Neural progenitor cell (in vitro differentiated cells): ENCODE measurements at regions not wholly inside any gene's neighbourhood (a gene's known extent, or its start where the extent isn't known, plus 50 kb on each side); places are given as distances from the start of the nearest gene placed in this dataset.

ENCODE experiments used
- DNase-seq: peaks from one replicate; pipeline ENCODE4 v3.0.0-alpha.2; 2016; ENCODE audit warnings: low spot score
- H2AFZ ChIP-seq: fragments of 200-600 bp; sonication (generic); replicated peaks from 2 replicates; pipeline ENCODE4 v1.6.1; 2016; ENCODE audit warnings: antibody characterized with exemption
- H3F3A ChIP-seq: fragments of 200-600 bp; sonication (generic); 2 replicates; pipeline ENCODE4 v1.6.1; 2016; ENCODE audit warnings: antibody characterized with exemption, low read depth
- H3K27ac ChIP-seq: fragments of 200-600 bp; sonication (generic); 2 replicates; pipeline ENCODE4 v1.5.1; 2016; ENCODE audit warnings: mild to moderate bottlenecking
- H3K27me3 ChIP-seq: fragments of 200-600 bp; sonication (generic); 2 replicates; pipeline ENCODE4 v1.6.1; 2016; ENCODE audit warnings: mild to moderate bottlenecking, moderate library complexity
- H3K36me3 ChIP-seq: fragments of 200-600 bp; sonication (generic); 2 replicates; pipeline ENCODE4 v1.5.1; 2016
- H3K4me1 ChIP-seq: fragments of 200-600 bp; sonication (generic); 2 replicates; pipeline ENCODE4 v1.6.1; 2016; ENCODE audit warnings: mixed run types
- H3K4me2 ChIP-seq: fragments of 200-600 bp; sonication (generic); 2 replicates; pipeline ENCODE4 v1.6.1; 2016
- H3K4me3 ChIP-seq: fragments of 200-600 bp; sonication (generic); 2 replicates; pipeline ENCODE4 v1.5.1; 2016
- H3K79me2 ChIP-seq: fragments of 200-600 bp; sonication (generic); 2 replicates; pipeline ENCODE4 v1.6.1; 2016; ENCODE audit warnings: low read depth
- H3K9ac ChIP-seq: fragments of 200-600 bp; sonication (generic); 2 replicates; pipeline ENCODE4 v1.6.1; 2016
- H3K9me3 ChIP-seq: fragments of 200-600 bp; sonication (generic); 2 replicates; pipeline ENCODE4 v1.5.1; 2016; ENCODE audit warnings: low read depth
- H4K20me1 ChIP-seq: fragments of 200-600 bp; sonication (generic); 2 replicates; pipeline ENCODE4 v1.6.1; 2016; ENCODE audit warnings: low read depth
- H3K27ac Mint-ChIP-seq: 3 replicates; pipeline ENCODE4 v1.8.0; 2021; ENCODE audit warnings: mixed read lengths
- H3K27me3 Mint-ChIP-seq: 2 replicates; pipeline ENCODE4 v1.8.0; 2022; ENCODE audit warnings: low read depth, mild to moderate bottlenecking, inconsistent platforms, moderate library complexity, mixed read lengths; ENCODE audit not compliant: insufficient read depth
- H3K36me3 Mint-ChIP-seq: 3 replicates; pipeline ENCODE4 v1.8.0; 2021; ENCODE audit warnings: mixed read lengths
- H3K4me1 Mint-ChIP-seq: 3 replicates; pipeline ENCODE4 v1.8.0; 2021; ENCODE audit warnings: mixed read lengths
- H3K4me3 Mint-ChIP-seq: 3 replicates; pipeline ENCODE4 v1.8.0; 2021; ENCODE audit warnings: mild to moderate bottlenecking, moderate library complexity, mixed read lengths
- H3K9me3 Mint-ChIP-seq: 3 replicates; pipeline ENCODE4 v1.8.0; 2020; ENCODE audit warnings: mixed read lengths
- EZH2 ChIP-seq: fragments of 200-600 bp; sonication (generic); IDR thresholded peaks from 2 replicates; pipeline ENCODE4 v1.6.1; 2017; ENCODE audit warnings: antibody characterized with exemption, mild to moderate bottlenecking, moderate library complexity
- EZH2phosphoT487 ChIP-seq: fragments of 200-600 bp; sonication (generic); IDR thresholded peaks from 2 replicates; pipeline ENCODE4 v1.6.1; 2017; ENCODE audit warnings: antibody characterized with exemption
- TF ChIP-seq, protein P1 (sequence below): fragments of 200-600 bp; sonication (generic); IDR thresholded peaks from 2 replicates; pipeline ENCODE4 v1.5.1; 2017; ENCODE audit warnings: antibody characterized with exemption, mild to moderate bottlenecking

DNA sequence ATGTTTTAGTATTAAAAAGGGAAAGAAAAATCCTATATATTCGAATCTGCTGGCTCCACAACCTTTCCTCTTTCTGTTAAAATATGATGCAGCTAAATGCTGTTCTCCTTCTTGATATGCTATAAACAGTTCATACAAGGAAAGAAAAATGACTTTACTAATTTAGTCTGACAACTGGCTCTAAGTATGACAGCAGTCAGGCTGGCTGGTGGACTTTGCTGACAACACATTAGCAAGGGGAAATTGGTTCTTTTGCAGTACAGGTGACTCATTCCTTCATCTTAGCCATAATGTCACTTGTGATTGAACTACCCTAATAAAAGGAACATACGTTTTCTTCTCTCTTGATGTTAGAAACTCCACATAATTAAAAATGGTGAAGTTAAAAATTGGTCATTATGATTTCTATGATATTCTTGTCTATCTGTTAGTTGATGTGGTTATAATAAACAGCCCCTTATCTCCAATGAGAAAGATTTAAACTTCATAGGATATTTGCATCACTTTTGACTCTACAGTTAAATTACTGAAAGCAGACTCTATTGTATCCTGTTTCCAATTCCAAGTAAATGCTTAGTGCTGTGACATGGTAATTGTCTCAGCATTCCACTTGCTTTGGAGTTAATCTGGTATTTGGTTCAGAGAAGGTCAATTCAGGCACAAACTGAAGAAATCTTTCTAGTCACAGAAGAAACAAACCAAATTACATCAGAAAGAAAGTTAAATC is 315.3 kb upstream of the GULP1 start:
- no peak overlapping the region for H3K4me3 Mint-ChIP-seq

DNA sequence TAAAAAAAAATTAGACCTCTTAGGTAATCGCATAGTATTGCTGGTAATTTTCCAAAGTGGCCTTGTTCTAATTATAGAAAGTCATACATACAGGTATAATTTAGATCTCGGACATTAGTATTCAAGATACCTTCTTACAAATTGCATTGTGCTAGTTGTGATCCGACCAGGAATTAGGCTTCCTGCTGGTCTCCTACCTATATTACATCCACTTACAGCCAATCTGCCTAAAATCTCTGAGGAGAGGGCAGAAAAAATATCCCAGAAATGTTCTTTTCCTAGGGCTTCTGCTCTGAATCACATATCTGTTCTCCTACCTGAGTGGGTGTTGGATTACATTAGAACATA is 314.7 kb upstream of the GULP1 start:
- no peaks in the 10 kb centered on the region for H3K36me3 Mint-ChIP-seq
- Histone ChIP-seq H3K4me1 (peaks cover 24% of the 10 kb centered on the region), H3K9ac (no peak overlapping the region), H4K20me1 (no peaks in the 10 kb centered on the region), H3F3A (peaks cover 9% of the 10 kb centered on the region), H3K36me3 (no peaks in the 10 kb centered on the region), H3K4me2 (peak overlapping the region; percentile 46), H3K27me3 (no peaks in the 10 kb centered on the region), H2AFZ (no peak overlapping the region), H3K79me2 (no peaks in the 10 kb centered on the region), H3K9me3 (no peaks in the 10 kb centered on the region), H3K4me3 (no peak overlapping the region), H3K27ac (peak overlapping the region; percentile 30)
- TF ChIP-seq, protein P1, sequence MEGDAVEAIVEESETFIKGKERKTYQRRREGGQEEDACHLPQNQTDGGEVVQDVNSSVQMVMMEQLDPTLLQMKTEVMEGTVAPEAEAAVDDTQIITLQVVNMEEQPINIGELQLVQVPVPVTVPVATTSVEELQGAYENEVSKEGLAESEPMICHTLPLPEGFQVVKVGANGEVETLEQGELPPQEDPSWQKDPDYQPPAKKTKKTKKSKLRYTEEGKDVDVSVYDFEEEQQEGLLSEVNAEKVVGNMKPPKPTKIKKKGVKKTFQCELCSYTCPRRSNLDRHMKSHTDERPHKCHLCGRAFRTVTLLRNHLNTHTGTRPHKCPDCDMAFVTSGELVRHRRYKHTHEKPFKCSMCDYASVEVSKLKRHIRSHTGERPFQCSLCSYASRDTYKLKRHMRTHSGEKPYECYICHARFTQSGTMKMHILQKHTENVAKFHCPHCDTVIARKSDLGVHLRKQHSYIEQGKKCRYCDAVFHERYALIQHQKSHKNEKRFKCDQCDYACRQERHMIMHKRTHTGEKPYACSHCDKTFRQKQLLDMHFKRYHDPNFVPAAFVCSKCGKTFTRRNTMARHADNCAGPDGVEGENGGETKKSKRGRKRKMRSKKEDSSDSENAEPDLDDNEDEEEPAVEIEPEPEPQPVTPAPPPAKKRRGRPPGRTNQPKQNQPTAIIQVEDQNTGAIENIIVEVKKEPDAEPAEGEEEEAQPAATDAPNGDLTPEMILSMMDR, result no peak
- TF ChIP-seq EZH2phosphoT487 (no peak), EZH2 (no peak)
- peaks cover 15% of the 10 kb centered on the region for H3K4me1 Mint-ChIP-seq
- peak; percentile 26 for DNase-seq
- H3K9me3 Mint-ChIP-seq, result no peaks in the 10 kb centered on the region
- no peak overlapping the region for H3K27ac Mint-ChIP-seq
- H3K4me3 Mint-ChIP-seq, result no peak overlapping the region
- H3K27me3 Mint-ChIP-seq, result no peaks in the 10 kb centered on the region

More for the DNA sequence above, 315.3 kb upstream of the GULP1 start:
- H3K27me3 Mint-ChIP-seq, result no peaks in the 10 kb centered on the region
- Histone ChIP-seq H3K4me2 (peak overlapping the region; percentile 46), H3K27ac (peak overlapping the region; percentile 30), H3K27me3 (no peaks in the 10 kb centered on the region), H4K20me1 (no peaks in the 10 kb centered on the region), H3K4me3 (no peak overlapping the region), H3K9ac (no peak overlapping the region), H3K79me2 (no peaks in the 10 kb centered on the region), H3K36me3 (no peaks in the 10 kb centered on the region), H2AFZ (no peak overlapping the region), H3F3A (peaks cover 9% of the 10 kb centered on the region), H3K9me3 (no peaks in the 10 kb centered on the region), H3K4me1 (peaks cover 24% of the 10 kb centered on the region)
- H3K9me3 Mint-ChIP-seq, result no peaks in the 10 kb centered on the region
- H3K36me3 Mint-ChIP-seq, result no peaks in the 10 kb centered on the region
- H3K27ac Mint-ChIP-seq, result no peak overlapping the region
- peak; percentile 46 for DNase-seq
- peaks cover 15% of the 10 kb centered on the region for H3K4me1 Mint-ChIP-seq
- TF ChIP-seq, protein P1, result no peak
- TF ChIP-seq EZH2phosphoT487 (no peak), EZH2 (no peak)

DNA sequence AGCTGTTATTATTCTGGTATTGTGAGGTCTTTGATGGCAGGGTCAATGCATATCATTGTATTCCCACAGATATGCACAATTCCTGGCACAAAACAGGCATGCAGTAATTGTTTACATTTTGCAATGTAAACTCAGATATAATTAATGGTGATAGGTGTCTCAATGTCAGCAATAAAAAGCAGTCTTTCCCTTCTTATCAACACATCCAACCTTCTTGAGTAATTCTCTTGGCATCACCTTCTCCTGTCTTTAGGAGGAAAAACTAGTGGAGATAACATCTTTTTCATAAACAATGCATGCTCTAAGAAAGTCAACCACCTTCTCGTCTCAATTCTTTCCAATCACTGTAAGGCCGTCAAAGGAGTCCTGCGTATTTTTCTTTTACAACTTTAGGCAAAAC is 313.3 kb upstream of the GULP1 start:
- Mint-ChIP-seq H3K36me3 (no peaks in the 10 kb centered on the region), H3K27me3 (no peaks in the 10 kb centered on the region), H3K9me3 (no peaks in the 10 kb centered on the region), H3K4me3 (no peak overlapping the region), H3K27ac (no peak overlapping the region), H3K4me1 (peaks cover 15% of the 10 kb centered on the region)
- Histone ChIP-seq H2AFZ (no peak overlapping the region), H3K4me3 (no peak overlapping the region), H4K20me1 (no peaks in the 10 kb centered on the region), H3K27me3 (no peaks in the 10 kb centered on the region), H3K9ac (no peak overlapping the region), H3F3A (peaks cover 9% of the 10 kb centered on the region), H3K4me1 (peaks cover 24% of the 10 kb centered on the region), H3K36me3 (no peaks in the 10 kb centered on the region), H3K79me2 (no peaks in the 10 kb centered on the region), H3K27ac (no peak overlapping the region), H3K9me3 (no peaks in the 10 kb centered on the region), H3K4me2 (no peak overlapping the region)
- TF ChIP-seq, protein P1, result no peak
- TF ChIP-seq EZH2phosphoT487, result no peak
- TF ChIP-seq EZH2, result no peak
- no peak for DNase-seq
